Neural cell (in vitro differentiated cells): ENCODE measurements at regions not wholly inside any gene's neighbourhood (a gene's known extent, or its start where the extent isn't known, plus 50 kb on each side); places are given as distances from the start of the nearest gene placed in this dataset.

Source experiments
- H2AFZ ChIP-seq: fragments of 200-600, 300-800 bp; sonication (generic), shearing (Covaris generic); 2 replicates; pipeline ENCODE4 v1.6.0; 2014; ENCODE audit warnings: low read depth, mild to moderate bottlenecking, antibody characterized with exemption, low read length, moderate library complexity
- H3F3A ChIP-seq: fragments of 200-600 bp; shearing (Covaris generic); 2 replicates; pipeline ENCODE4 v1.6.1; 2016; ENCODE audit warnings: mild to moderate bottlenecking, moderate library complexity, mixed read lengths, antibody characterized with exemption, low read length; ENCODE audit not compliant: insufficient read depth, poor library complexity, severe bottlenecking
- H3K27ac ChIP-seq: fragments of 200-600, 300-800 bp; sonication (generic), shearing (Covaris generic); 2 replicates; pipeline ENCODE4 v1.5.1; 2014; ENCODE audit warnings: mild to moderate bottlenecking, low read length, moderate library complexity
- H3K27me3 ChIP-seq: fragments of 300-800, 200-600 bp; sonication (generic), shearing (Covaris generic); 2 replicates; pipeline ENCODE4 v1.6.0; 2014; ENCODE audit warnings: mild to moderate bottlenecking, low read depth, low read length, moderate library complexity; ENCODE audit not compliant: insufficient read depth
- H3K36me3 ChIP-seq: fragments of 300-800, 200-600 bp; sonication (generic), shearing (Covaris generic); 2 replicates; pipeline ENCODE4 v1.5.1; 2014; ENCODE audit warnings: mild to moderate bottlenecking, antibody characterized with exemption, low read length, moderate library complexity; ENCODE audit not compliant: insufficient read depth
- H3K4me2 ChIP-seq: fragments of 300-800, 200-600 bp; sonication (generic), shearing (Covaris generic); 2 replicates; pipeline ENCODE4 v1.6.0; 2014; ENCODE audit warnings: mild to moderate bottlenecking, low read length
- H3K4me3 ChIP-seq: fragments of 300-800, 200-600 bp; sonication (generic), shearing (Covaris generic); 2 replicates; pipeline ENCODE4 v1.5.1; 2014; ENCODE audit warnings: mild to moderate bottlenecking, low read length, moderate library complexity
- H3K79me2 ChIP-seq: fragments of 200-600 bp; shearing (Covaris generic); replicated peaks from 2 replicates; pipeline ENCODE4 v1.6.0; 2014; ENCODE audit warnings: mild to moderate bottlenecking, low read length, moderate library complexity; ENCODE audit not compliant: insufficient read depth
- H3K9ac ChIP-seq: fragments of 300-800, 200-600 bp; sonication (generic), shearing (Covaris generic); 2 replicates; pipeline ENCODE4 v1.6.1; 2016; ENCODE audit warnings: mild to moderate bottlenecking, low read length, mixed read lengths
- H3K9me2 ChIP-seq: fragments of 200-600 bp; shearing (Covaris generic); 2 replicates; pipeline ENCODE4 v1.6.1; 2016; ENCODE audit warnings: mild to moderate bottlenecking, low read length, mixed read lengths; ENCODE audit not compliant: insufficient read depth
- H3K9me3 ChIP-seq: fragments of 200-600, 300-800 bp; sonication (generic), shearing (Covaris generic); 2 replicates; pipeline ENCODE4 v1.6.1; 2016; ENCODE audit warnings: mild to moderate bottlenecking, mixed run types, low read length, moderate library complexity, mixed read lengths
- H4K20me1 ChIP-seq: fragments of 200-600 bp; shearing (Covaris generic); 2 replicates; pipeline ENCODE4 v1.6.1; 2016; ENCODE audit warnings: mild to moderate bottlenecking, mixed run types; ENCODE audit not compliant: insufficient read depth
- EP300 ChIP-seq: fragments of 450-650 bp; conservative IDR thresholded peaks from 2 replicates; pipeline ENCODE4 v1.6.1; 2014; ENCODE audit warnings: antibody characterized with exemption, mild to moderate bottlenecking, moderate library complexity; ENCODE audit not compliant: poor library complexity, severe bottlenecking
- EZH2 ChIP-seq: fragments of 200-600, 300-800 bp; shearing (Covaris generic), sonication (generic); IDR thresholded peaks from 2 replicates; pipeline ENCODE4 v1.6.1; 2014; ENCODE audit warnings: antibody characterized with exemption, low read length, borderline replicate concordance, mild to moderate bottlenecking; ENCODE audit not compliant: insufficient read depth, poor library complexity, severe bottlenecking
- MXI1 ChIP-seq: fragments of 450-650 bp; conservative IDR thresholded peaks from 2 replicates; pipeline ENCODE4 v1.6.1; 2014; ENCODE audit warnings: antibody characterized with exemption, mild to moderate bottlenecking; ENCODE audit not compliant: poor library complexity, severe bottlenecking
- POLR2AphosphoS5 ChIP-seq: IDR thresholded peaks from 2 replicates; pipeline ENCODE4 v1.6.1; 2012
- RAD21 ChIP-seq: fragments of 450-650 bp; conservative IDR thresholded peaks from 2 replicates; pipeline ENCODE4 v1.6.1; 2014; ENCODE audit warnings: antibody characterized with exemption, mild to moderate bottlenecking, moderate library complexity
- SMC3 ChIP-seq: fragments of 450-650 bp; conservative IDR thresholded peaks from 2 replicates; pipeline ENCODE4 v1.6.1; 2014; ENCODE audit warnings: antibody characterized with exemption, mild to moderate bottlenecking, moderate library complexity; ENCODE audit not compliant: poor library complexity
- TAF1 ChIP-seq: IDR thresholded peaks from 2 replicates; pipeline ENCODE4 v1.6.1; 2012; ENCODE audit warnings: low read depth
- TF ChIP-seq, protein P1 (sequence below): fragments of 450-650 bp; IDR thresholded peaks from 2 replicates; pipeline ENCODE4 v1.5.1; 2014; ENCODE audit warnings: antibody characterized with exemption, mild to moderate bottlenecking, moderate library complexity; ENCODE audit not compliant: poor library complexity, severe bottlenecking
- TF ChIP-seq, protein P2 (sequence below): IDR thresholded peaks from 2 replicates; pipeline ENCODE4 v1.6.1; 2012; ENCODE audit warnings: borderline replicate concordance

DNA sequence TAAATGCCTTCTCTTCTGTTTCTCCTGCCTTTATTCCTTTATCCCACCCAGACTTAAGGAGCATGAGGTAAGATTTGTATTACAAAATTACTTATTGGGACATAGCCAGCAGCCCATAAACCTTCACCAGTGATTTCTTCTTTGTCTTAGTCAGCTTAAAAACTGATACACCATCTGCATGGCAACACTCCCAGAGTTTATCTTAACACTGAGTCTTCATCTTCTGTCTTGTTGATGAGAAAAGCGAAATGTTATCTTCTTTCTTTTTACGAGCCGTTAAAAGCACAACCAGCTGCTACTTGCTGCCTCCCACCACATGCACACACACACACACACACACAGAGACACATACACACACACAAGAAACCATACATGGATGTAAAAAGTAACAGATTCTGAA lies 116.7 kb downstream of the VCY start:
- H3K9me3 ChIP-seq, result no peaks in the 10 kb centered on the region
- H2AFZ ChIP-seq, result no peak overlapping the region
- no peaks in the 10 kb centered on the region for H3K36me3 ChIP-seq
- TF ChIP-seq, protein P1, sequence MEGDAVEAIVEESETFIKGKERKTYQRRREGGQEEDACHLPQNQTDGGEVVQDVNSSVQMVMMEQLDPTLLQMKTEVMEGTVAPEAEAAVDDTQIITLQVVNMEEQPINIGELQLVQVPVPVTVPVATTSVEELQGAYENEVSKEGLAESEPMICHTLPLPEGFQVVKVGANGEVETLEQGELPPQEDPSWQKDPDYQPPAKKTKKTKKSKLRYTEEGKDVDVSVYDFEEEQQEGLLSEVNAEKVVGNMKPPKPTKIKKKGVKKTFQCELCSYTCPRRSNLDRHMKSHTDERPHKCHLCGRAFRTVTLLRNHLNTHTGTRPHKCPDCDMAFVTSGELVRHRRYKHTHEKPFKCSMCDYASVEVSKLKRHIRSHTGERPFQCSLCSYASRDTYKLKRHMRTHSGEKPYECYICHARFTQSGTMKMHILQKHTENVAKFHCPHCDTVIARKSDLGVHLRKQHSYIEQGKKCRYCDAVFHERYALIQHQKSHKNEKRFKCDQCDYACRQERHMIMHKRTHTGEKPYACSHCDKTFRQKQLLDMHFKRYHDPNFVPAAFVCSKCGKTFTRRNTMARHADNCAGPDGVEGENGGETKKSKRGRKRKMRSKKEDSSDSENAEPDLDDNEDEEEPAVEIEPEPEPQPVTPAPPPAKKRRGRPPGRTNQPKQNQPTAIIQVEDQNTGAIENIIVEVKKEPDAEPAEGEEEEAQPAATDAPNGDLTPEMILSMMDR, result no peak
- no peak for TF ChIP-seq EZH2
- no peak for TF ChIP-seq MXI1
- TF ChIP-seq TAF1, result no peak
- no peak for TF ChIP-seq EP300
- no peak for TF ChIP-seq SMC3
- TF ChIP-seq POLR2AphosphoS5, result no peak
- TF ChIP-seq, protein P2, sequence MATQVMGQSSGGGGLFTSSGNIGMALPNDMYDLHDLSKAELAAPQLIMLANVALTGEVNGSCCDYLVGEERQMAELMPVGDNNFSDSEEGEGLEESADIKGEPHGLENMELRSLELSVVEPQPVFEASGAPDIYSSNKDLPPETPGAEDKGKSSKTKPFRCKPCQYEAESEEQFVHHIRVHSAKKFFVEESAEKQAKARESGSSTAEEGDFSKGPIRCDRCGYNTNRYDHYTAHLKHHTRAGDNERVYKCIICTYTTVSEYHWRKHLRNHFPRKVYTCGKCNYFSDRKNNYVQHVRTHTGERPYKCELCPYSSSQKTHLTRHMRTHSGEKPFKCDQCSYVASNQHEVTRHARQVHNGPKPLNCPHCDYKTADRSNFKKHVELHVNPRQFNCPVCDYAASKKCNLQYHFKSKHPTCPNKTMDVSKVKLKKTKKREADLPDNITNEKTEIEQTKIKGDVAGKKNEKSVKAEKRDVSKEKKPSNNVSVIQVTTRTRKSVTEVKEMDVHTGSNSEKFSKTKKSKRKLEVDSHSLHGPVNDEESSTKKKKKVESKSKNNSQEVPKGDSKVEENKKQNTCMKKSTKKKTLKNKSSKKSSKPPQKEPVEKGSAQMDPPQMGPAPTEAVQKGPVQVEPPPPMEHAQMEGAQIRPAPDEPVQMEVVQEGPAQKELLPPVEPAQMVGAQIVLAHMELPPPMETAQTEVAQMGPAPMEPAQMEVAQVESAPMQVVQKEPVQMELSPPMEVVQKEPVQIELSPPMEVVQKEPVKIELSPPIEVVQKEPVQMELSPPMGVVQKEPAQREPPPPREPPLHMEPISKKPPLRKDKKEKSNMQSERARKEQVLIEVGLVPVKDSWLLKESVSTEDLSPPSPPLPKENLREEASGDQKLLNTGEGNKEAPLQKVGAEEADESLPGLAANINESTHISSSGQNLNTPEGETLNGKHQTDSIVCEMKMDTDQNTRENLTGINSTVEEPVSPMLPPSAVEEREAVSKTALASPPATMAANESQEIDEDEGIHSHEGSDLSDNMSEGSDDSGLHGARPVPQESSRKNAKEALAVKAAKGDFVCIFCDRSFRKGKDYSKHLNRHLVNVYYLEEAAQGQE, result no peak
- no peak for TF ChIP-seq RAD21
- H3F3A ChIP-seq, result no peaks in the 10 kb centered on the region
- no peaks in the 10 kb centered on the region for H3K27me3 ChIP-seq
- H3K9ac ChIP-seq, result no peak overlapping the region
- no peak overlapping the region for H3K27ac ChIP-seq
- H3K79me2 ChIP-seq, result no peaks in the 10 kb centered on the region
- H3K4me2 ChIP-seq, result no peak overlapping the region
- no peak overlapping the region for H3K4me3 ChIP-seq
- no peaks in the 10 kb centered on the region for H4K20me1 ChIP-seq
- H3K9me2 ChIP-seq, result no peaks in the 10 kb centered on the region

DNA sequence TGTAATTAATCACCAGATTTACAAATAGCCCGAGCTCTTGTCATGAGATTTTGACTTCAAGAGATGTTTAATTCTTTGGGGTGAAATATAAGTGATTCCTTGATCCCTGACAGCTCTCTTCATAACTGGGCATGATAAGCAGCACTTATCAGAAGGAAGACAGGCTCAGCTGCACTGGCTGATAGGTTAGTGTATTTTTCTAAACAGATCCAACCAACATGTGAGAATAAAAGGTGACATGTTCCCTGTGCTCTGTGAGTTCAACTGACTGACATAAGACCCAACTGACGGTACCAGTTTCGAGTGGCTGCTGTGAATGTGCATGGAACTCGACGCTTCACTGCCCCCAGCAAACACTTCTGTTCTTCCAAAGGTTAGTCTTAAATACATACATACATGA lies 114.8 kb downstream of the VCY start:
- no peak overlapping the region for H3K4me2 ChIP-seq
- no peak overlapping the region for H3K4me3 ChIP-seq
- no peaks in the 10 kb centered on the region for H3K9me3 ChIP-seq
- no peaks in the 10 kb centered on the region for H4K20me1 ChIP-seq
- no peaks in the 10 kb centered on the region for H3K36me3 ChIP-seq
- no peaks in the 10 kb centered on the region for H3K79me2 ChIP-seq
- no peaks in the 10 kb centered on the region for H3K27me3 ChIP-seq
- TF ChIP-seq SMC3, result no peak
- TF ChIP-seq, protein P2, result no peak
- no peak for TF ChIP-seq POLR2AphosphoS5
- no peak for TF ChIP-seq EP300
- no peaks in the 10 kb centered on the region for H3K9me2 ChIP-seq
- no peaks in the 10 kb centered on the region for H3F3A ChIP-seq
- no peak overlapping the region for H3K27ac ChIP-seq
- H2AFZ ChIP-seq, result no peak overlapping the region
- no peak overlapping the region for H3K9ac ChIP-seq
